ENCODE measurements at regions not wholly inside any gene's neighbourhood (a gene's known extent, or its start where the extent isn't known, plus 50 kb on each side); places are given as distances from the start of the nearest gene placed in this dataset.

DNA sequence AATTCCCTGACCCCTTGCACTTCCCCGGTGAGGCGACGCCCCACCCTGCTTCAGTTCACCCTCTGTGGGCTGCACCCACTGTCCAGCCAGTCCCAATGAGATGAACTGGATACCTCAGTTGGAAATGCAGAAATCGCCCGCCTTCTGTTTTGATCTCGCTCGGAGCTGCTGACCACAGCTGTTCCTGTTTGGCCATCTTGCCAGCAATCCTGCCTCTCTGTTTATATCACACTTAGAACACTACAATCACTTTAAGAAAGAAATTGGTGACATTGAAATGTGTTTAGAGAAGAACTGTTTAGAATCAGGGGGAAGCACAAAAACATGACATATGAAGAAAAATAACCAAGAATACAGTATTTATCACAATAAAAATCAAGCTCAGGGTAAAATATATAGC is 127.5 kb upstream of the SUCLG2 start:
- ChIA-PET POLR2A (no interaction called here), CTCF (interaction anchor here (1.8 kb wide), 1 partner anchor 8 kb away, joined by 7 read pairs; no protein-coding TSS in a partner anchor)
- FAIRE-seq = no peak
- H3K9me3 ChIP-seq = no peaks in the 10 kb centered on the region
- TF ChIP-seq MAX (IDR thresholded peaks at IDR 0.05) (no peak), ZNF302 (CRISPR knock-in tag; IDR thresholded peaks at IDR 0.05) (no peak), CEBPB (IDR thresholded peaks at IDR 0.05) (no peak), CHD4 (IDR thresholded peaks at IDR 0.05; ENCODE audit: borderline replicate concordance) (no peak), ZSCAN20 (CRISPR knock-in tag; IDR thresholded peaks at IDR 0.05) (no peak), NPAS2 (CRISPR knock-in tag; IDR thresholded peaks at IDR 0.05; ENCODE audit: borderline replicate concordance) (no peak)
- TF ChIP-seq, protein P1, sequence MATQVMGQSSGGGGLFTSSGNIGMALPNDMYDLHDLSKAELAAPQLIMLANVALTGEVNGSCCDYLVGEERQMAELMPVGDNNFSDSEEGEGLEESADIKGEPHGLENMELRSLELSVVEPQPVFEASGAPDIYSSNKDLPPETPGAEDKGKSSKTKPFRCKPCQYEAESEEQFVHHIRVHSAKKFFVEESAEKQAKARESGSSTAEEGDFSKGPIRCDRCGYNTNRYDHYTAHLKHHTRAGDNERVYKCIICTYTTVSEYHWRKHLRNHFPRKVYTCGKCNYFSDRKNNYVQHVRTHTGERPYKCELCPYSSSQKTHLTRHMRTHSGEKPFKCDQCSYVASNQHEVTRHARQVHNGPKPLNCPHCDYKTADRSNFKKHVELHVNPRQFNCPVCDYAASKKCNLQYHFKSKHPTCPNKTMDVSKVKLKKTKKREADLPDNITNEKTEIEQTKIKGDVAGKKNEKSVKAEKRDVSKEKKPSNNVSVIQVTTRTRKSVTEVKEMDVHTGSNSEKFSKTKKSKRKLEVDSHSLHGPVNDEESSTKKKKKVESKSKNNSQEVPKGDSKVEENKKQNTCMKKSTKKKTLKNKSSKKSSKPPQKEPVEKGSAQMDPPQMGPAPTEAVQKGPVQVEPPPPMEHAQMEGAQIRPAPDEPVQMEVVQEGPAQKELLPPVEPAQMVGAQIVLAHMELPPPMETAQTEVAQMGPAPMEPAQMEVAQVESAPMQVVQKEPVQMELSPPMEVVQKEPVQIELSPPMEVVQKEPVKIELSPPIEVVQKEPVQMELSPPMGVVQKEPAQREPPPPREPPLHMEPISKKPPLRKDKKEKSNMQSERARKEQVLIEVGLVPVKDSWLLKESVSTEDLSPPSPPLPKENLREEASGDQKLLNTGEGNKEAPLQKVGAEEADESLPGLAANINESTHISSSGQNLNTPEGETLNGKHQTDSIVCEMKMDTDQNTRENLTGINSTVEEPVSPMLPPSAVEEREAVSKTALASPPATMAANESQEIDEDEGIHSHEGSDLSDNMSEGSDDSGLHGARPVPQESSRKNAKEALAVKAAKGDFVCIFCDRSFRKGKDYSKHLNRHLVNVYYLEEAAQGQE (IDR thresholded peaks at IDR 0.05) = no peak
- H3K27ac ChIP-seq = no peak overlapping the region
- no peak overlapping the region for H3K4me3 ChIP-seq
- 96% methylated on average over 7 of the region's 7 CpGs for WGBS (ENCODE audit: missing lambda C conversion rate)
- no peak for ATAC-seq
- 0 out of 3 replicates have a peak, but pooled peaks cover 3% of the 10 kb centered on the region for H3K4me1 ChIP-seq
- no peak for DNase-seq (ENCODE audit: low read depth in 1 of 2, low spot score in 1 of 2)
- no peak overlapping the region for H3K4me2 ChIP-seq

DNA sequence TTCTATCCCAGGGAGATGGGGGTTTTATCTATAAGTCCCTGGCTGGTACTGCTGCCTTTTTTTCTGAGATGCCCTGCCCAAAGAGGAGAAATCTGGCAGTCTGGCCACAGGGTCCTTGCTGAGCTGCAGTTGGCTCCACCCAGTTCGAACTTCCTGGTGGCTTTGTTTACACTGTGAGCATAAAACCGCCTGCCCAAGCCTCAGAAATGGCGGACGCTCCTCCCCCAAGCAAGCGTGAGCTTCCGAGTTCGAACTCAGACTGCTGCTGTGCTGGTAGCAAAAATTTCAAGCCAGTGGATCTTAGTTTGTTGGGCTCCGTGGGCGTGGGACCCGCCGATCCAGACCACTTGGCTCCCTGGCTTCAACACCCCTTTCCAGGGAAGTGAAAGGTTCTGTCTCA is 126.8 kb upstream of the SUCLG2 start:
- POLR2A ChIA-PET = no interaction called here
- Histone ChIP-seq H3K4me1 (0 out of 3 replicates have a peak, but pooled peaks cover 3% of the 10 kb centered on the region), H3K27ac (no peak overlapping the region), H3K4me2 (no peak overlapping the region), H3K4me3 (no peak overlapping the region), H3K9me3 (no peaks in the 10 kb centered on the region)
- DNase-seq (ENCODE audit: low read depth in 1 of 2, low spot score in 1 of 2) = no peak
- CTCF ChIA-PET = interaction anchor here (1.8 kb wide), 1 partner anchor 9 kb away, joined by 7 read pairs; no protein-coding TSS in a partner anchor
- 96% methylated on average over 4 of the region's 11 CpGs for WGBS (ENCODE audit: missing lambda C conversion rate)
- TF ChIP-seq JUN (IDR thresholded peaks at IDR 0.05) (no peak), NPAS2 (CRISPR knock-in tag; IDR thresholded peaks at IDR 0.05; ENCODE audit: borderline replicate concordance) (no peak), FOSL2 (IDR thresholded peaks at IDR 0.05) (no peak), FOSL2 (CRISPR knock-in tag; IDR thresholded peaks at IDR 0.05) (no peak), MYC (IDR thresholded peaks at IDR 0.05; ENCODE audit: borderline replicate concordance, low read length) (no peak)
- TF ChIP-seq, protein P2, sequence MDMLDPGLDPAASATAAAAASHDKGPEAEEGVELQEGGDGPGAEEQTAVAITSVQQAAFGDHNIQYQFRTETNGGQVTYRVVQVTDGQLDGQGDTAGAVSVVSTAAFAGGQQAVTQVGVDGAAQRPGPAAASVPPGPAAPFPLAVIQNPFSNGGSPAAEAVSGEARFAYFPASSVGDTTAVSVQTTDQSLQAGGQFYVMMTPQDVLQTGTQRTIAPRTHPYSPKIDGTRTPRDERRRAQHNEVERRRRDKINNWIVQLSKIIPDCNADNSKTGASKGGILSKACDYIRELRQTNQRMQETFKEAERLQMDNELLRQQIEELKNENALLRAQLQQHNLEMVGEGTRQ (IDR thresholded peaks at IDR 0.05) = no peak
- FAIRE-seq = no peak
- ATAC-seq = no peak

DNA sequence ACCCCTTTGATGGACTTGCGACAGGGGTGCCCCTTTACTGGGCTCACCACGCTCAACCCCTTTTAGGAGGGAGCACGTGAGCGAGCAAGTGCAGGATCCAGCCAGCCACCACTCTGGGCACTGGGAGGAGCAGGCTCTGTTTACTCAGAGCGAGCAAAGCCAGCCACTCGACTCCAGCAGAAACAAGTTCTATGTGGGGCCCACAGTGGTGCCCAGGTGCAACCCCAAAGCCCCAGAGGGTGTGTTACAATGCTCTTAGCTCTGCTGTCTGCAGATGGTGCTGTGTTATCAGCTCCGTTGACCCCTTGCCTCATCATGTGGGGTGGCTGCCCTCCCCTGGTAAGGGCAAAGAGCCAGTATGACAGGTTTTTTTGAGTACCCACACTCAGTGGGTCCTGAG is 120.3 kb upstream of the SUCLG2 start:
- H3K4me2 ChIP-seq = no peak overlapping the region
- 73% methylated on average over 7 of the region's 7 CpGs for WGBS (ENCODE audit: missing lambda C conversion rate)
- ATAC-seq (no peak), FAIRE-seq (no peak), DNase-seq (ENCODE audit: low read depth in 1 of 2, low spot score in 1 of 2) (no peak)
- TF ChIP-seq RARB (CRISPR knock-in tag; IDR thresholded peaks at IDR 0.05) = no peak
- no peak for TF ChIP-seq CEBPB (IDR thresholded peaks at IDR 0.05)
- no peak for TF ChIP-seq TFCP2L1 (CRISPR knock-in tag; IDR thresholded peaks at IDR 0.05)
- no peak for TF ChIP-seq HDAC2 (IDR thresholded peaks at IDR 0.05)
- no peak for TF ChIP-seq TP53 (CRISPR knock-in tag; IDR thresholded peaks at IDR 0.05)
- no peak for TF ChIP-seq RCOR1 (IDR thresholded peaks at IDR 0.05; ENCODE audit: low read depth, low read length)
- TF ChIP-seq JUN (IDR thresholded peaks at IDR 0.05) = no peak
- no peak for TF ChIP-seq NPAS2 (CRISPR knock-in tag; IDR thresholded peaks at IDR 0.05; ENCODE audit: borderline replicate concordance)
- no peak for TF ChIP-seq KDM5A (IDR thresholded peaks at IDR 0.05)
- CTCF ChIA-PET = no interaction called here
- POLR2A ChIA-PET = no interaction called here
- H3K4me1 ChIP-seq = no peaks in the 10 kb centered on the region
- H3K27ac ChIP-seq = no peak overlapping the region
- H3K4me3 ChIP-seq = no peak overlapping the region
- no peaks in the 10 kb centered on the region for H3K9me3 ChIP-seq

Data from A549 (cell line).